Activated CD4-positive, CD25-positive, alpha-beta regulatory T cell (primary cell): ENCODE measurements at regions not wholly inside any gene's neighbourhood (a gene's known extent, or its start where the extent isn't known, plus 50 kb on each side); places are given as distances from the start of the nearest gene placed in this dataset.
A peak's percentile ranks its signal among the peaks of the same experiment; 100 is the strongest.
"Not testable (repeated sequence)": the region's sequence is repeated elsewhere in the genome, so short reads cannot be mapped to it uniquely, and the experiment has no call there.

Source experiments
- DNase-seq, 4 experiments: peaks; one replicate each; lab custom pipeline; 2025; lab: John Stamatoyannopoulos, UW

GRCh38 chrY:12448561-12448960 is 252.5 kb upstream of the USP9Y start:
- not testable (repeated sequence) for DNase-seq

GRCh38 chrY:12453318-12453717 is 247.7 kb upstream of the USP9Y start:
- DNase-seq = peak in 2 of 4 experiments; percentile 0

GRCh38 chrY:12459965-12460364 is 241.1 kb upstream of the USP9Y start:
- no peak for DNase-seq

GRCh38 chrY:12464155-12464554 is 236.9 kb upstream of the USP9Y start:
- DNase-seq = no peak

GRCh38 chrY:12465706-12466105 is 235.3 kb upstream of the USP9Y start:
- DNase-seq = no peak

GRCh38 chrY:12469081-12469480 is 231.9 kb upstream of the USP9Y start:
- no peak for DNase-seq

- DNase-seq = no peak
Measured at GRCh38 chrY:12474472-12474871, 226.6 kb upstream of the USP9Y start.

- peak; percentile 0 to 16 (median 4) for DNase-seq
Measured at GRCh38 chrY:12479382-12479781, 221.6 kb upstream of the USP9Y start.

- DNase-seq = no peak
Measured at GRCh38 chrY:12483394-12483793, 217.6 kb upstream of the USP9Y start.

GRCh38 chrY:12490558-12491209 is 210.3 kb upstream of the USP9Y start:
- no peak for DNase-seq

GRCh38 chrY:12492218-12492617 is 208.8 kb upstream of the USP9Y start:
- DNase-seq = no peak

GRCh38 chrY:12496007-12496406 is 205.0 kb upstream of the USP9Y start:
- DNase-seq = no peak

GRCh38 chrY:12500096-12500495 is 200.9 kb upstream of the USP9Y start:
- no peak for DNase-seq

GRCh38 chrY:12504028-12504427 is 197.0 kb upstream of the USP9Y start:
- not testable (repeated sequence) for DNase-seq

- no peak for DNase-seq
Measured at GRCh38 chrY:12517338-12517737, 183.7 kb upstream of the USP9Y start.

- no peak for DNase-seq
Measured at GRCh38 chrY:12525206-12525605, 175.8 kb upstream of the USP9Y start.

GRCh38 chrY:12526362-12527063 is 174.5 kb upstream of the USP9Y start:
- no peak for DNase-seq

GRCh38 chrY:12537226-12537854 is 163.7 kb upstream of the USP9Y start:
- DNase-seq = no peak

GRCh38 chrY:12546746-12547420 is 154.1 kb upstream of the USP9Y start:
- no peak for DNase-seq

- no peak for DNase-seq
Measured at GRCh38 chrY:12552471-12553283, 148.4 kb upstream of the USP9Y start.

- DNase-seq = no peak
Measured at GRCh38 chrY:12553909-12554308, 147.1 kb upstream of the USP9Y start.

GRCh38 chrY:12555005-12555404 is 146.0 kb upstream of the USP9Y start:
- no peak for DNase-seq
